ENCODE measurements at regions not wholly inside any gene's neighbourhood (a gene's known extent, or its start where the extent isn't known, plus 50 kb on each side); places are given as distances from the start of the nearest gene placed in this dataset.

GRCh38 chr7:98719396-98719795 lies 102.3 kb downstream of the NPTX2 start:
- H3K9me3 ChIP-seq (ENCODE audit: insufficient read depth, low read length) = no peaks in the 10 kb centered on the region
- no peaks in the 10 kb centered on the region for H3K9me2 ChIP-seq (replicated peaks; ENCODE audit: insufficient read depth, low read length)
- no peaks in the 10 kb centered on the region for H3F3A ChIP-seq (ENCODE audit: insufficient read depth)
- H3K79me2 ChIP-seq (ENCODE audit: insufficient read depth, low read length) = no peaks in the 10 kb centered on the region
- no peak overlapping the region for H3K9ac ChIP-seq (ENCODE audit: low read length)
- TF ChIP-seq CTCF (IDR thresholded peaks at IDR 0.05; ENCODE audit: insufficient read depth, low read length, poor library complexity, severe bottlenecking) (no peak), EZH2phosphoT487 (conservative IDR thresholded peaks at IDR 0.05; ENCODE audit: low read length) (no peak)
- no peak overlapping the region for H3K4me2 ChIP-seq (ENCODE audit: low read depth, low read length, poor library complexity, severe bottlenecking)
- no peak overlapping the region for H3K4me3 ChIP-seq (ENCODE audit: insufficient read depth, low read length, poor library complexity, severe bottlenecking)
- no peaks in the 10 kb centered on the region for H4K20me1 ChIP-seq (ENCODE audit: low read depth, low read length)
- no peak overlapping the region for H2AFZ ChIP-seq (ENCODE audit: low read depth, low read length, severe bottlenecking)
- H3K27ac ChIP-seq (ENCODE audit: low read depth, low read length) = no peak overlapping the region
- no peaks in the 10 kb centered on the region for H3K27me3 ChIP-seq (ENCODE audit: low read length)
- no peaks in the 10 kb centered on the region for H3K36me3 ChIP-seq (ENCODE audit: low read length)

DNA sequence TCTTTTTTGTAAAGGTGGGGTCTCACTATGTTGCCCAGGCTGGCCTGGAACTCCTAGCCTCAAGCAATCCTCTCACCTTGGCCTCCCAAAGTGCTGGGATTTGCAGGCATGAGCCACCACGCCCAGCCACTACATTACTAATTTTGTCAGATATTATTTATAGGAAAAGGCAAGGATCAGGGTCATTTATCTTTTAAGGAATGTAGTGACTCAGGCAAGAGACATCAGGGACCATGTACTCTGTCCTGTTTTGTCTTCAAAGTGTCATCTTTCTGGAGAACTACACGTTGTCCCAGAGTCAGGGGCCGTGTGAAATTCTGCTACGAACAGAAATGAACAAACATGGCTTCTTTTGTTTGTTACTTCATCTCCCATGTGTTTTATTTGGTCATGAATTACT lies 105.3 kb downstream of the NPTX2 start:
- Histone ChIP-seq H3K9me2 (replicated peaks; ENCODE audit: insufficient read depth, low read length) (no peaks in the 10 kb centered on the region), H3K27ac (ENCODE audit: low read depth, low read length) (no peak overlapping the region), H3K36me3 (ENCODE audit: low read length) (no peaks in the 10 kb centered on the region), H3K9ac (ENCODE audit: low read length) (no peak overlapping the region), H3K4me2 (ENCODE audit: low read depth, low read length, poor library complexity, severe bottlenecking) (no peak overlapping the region), H3F3A (ENCODE audit: insufficient read depth) (no peaks in the 10 kb centered on the region), H3K4me3 (ENCODE audit: insufficient read depth, low read length, poor library complexity, severe bottlenecking) (no peak overlapping the region), H2AFZ (ENCODE audit: low read depth, low read length, severe bottlenecking) (no peak overlapping the region), H4K20me1 (ENCODE audit: low read depth, low read length) (no peaks in the 10 kb centered on the region), H3K27me3 (ENCODE audit: low read length) (no peaks in the 10 kb centered on the region), H3K9me3 (ENCODE audit: insufficient read depth, low read length) (no peaks in the 10 kb centered on the region), H3K79me2 (ENCODE audit: insufficient read depth, low read length) (no peaks in the 10 kb centered on the region)
- TF ChIP-seq EZH2phosphoT487 (conservative IDR thresholded peaks at IDR 0.05; ENCODE audit: low read length) (no peak), CTCF (IDR thresholded peaks at IDR 0.05; ENCODE audit: insufficient read depth, low read length, poor library complexity, severe bottlenecking) (no peak)

- Histone ChIP-seq H3K9me2 (replicated peaks; ENCODE audit: insufficient read depth, low read length) (no peaks in the 10 kb centered on the region), H3K27ac (ENCODE audit: low read depth, low read length) (no peak overlapping the region), H3F3A (ENCODE audit: insufficient read depth) (no peaks in the 10 kb centered on the region), H3K36me3 (ENCODE audit: low read length) (no peaks in the 10 kb centered on the region), H3K4me3 (ENCODE audit: insufficient read depth, low read length, poor library complexity, severe bottlenecking) (no peak overlapping the region), H3K79me2 (ENCODE audit: insufficient read depth, low read length) (no peaks in the 10 kb centered on the region), H3K9me3 (ENCODE audit: insufficient read depth, low read length) (no peaks in the 10 kb centered on the region), H3K9ac (ENCODE audit: low read length) (no peak overlapping the region), H4K20me1 (ENCODE audit: low read depth, low read length) (no peaks in the 10 kb centered on the region), H3K27me3 (ENCODE audit: low read length) (no peaks in the 10 kb centered on the region), H2AFZ (ENCODE audit: low read depth, low read length, severe bottlenecking) (no peak overlapping the region), H3K4me2 (ENCODE audit: low read depth, low read length, poor library complexity, severe bottlenecking) (no peak overlapping the region)
- TF ChIP-seq CTCF (IDR thresholded peaks at IDR 0.05; ENCODE audit: insufficient read depth, low read length, poor library complexity, severe bottlenecking) = no peak
- no peak for TF ChIP-seq EZH2phosphoT487 (conservative IDR thresholded peaks at IDR 0.05; ENCODE audit: low read length)
Measured at GRCh38 chr7:98724591-98724990, 107.5 kb downstream of the NPTX2 start.

Data from SU-DHL-6 (cell line).